Skeletal muscle tissue (tissue), 3 donors: ENCODE measurements at regions not wholly inside any gene's neighbourhood (a gene's known extent, or its start where the extent isn't known, plus 50 kb on each side); places are given as distances from the start of the nearest gene placed in this dataset.

Experiments
- H3K27ac ChIP-seq: one replicate; pipeline ENCODE4 v1.7.0; 2013; ENCODE audit warnings: mild to moderate bottlenecking, low read depth, low read length, inconsistent platforms
- H3K27me3 ChIP-seq, 3 donors: one replicate each; pipeline ENCODE4 v1.7.0; 2013; ENCODE audit warnings: low read length in 3 of 3; ENCODE audit not compliant: control insufficient read depth in 3 of 3, insufficient read depth in 3 of 3
- H3K36me3 ChIP-seq, 3 donors: one replicate each; pipeline ENCODE4 v1.7.0; 2013; ENCODE audit warnings: low read length in 3 of 3; ENCODE audit not compliant: control insufficient read depth in 3 of 3, insufficient read depth in 3 of 3
- H3K4me1 ChIP-seq, 3 donors: one replicate each; pipeline ENCODE4 v1.7.0; 2013; ENCODE audit warnings: low read length in 3 of 3, mild to moderate bottlenecking in 3 of 3; ENCODE audit not compliant: control insufficient read depth in 3 of 3, insufficient read depth in 3 of 3
- H3K4me3 ChIP-seq, 3 donors: one replicate each; pipeline ENCODE4 v1.7.0; 2013; ENCODE audit warnings: low read length in 3 of 3
- H3K9ac ChIP-seq, 3 donors: one replicate each; pipeline ENCODE4 v1.7.0; 2013; ENCODE audit warnings: low read length in 3 of 3, mild to moderate bottlenecking in 3 of 3, moderate library complexity in 2 of 3, low read depth in 1 of 3
- H3K9me3 ChIP-seq, 3 donors: one replicate each; pipeline ENCODE4 v1.7.0; 2013; ENCODE audit warnings: low read length in 3 of 3; ENCODE audit not compliant: control insufficient read depth in 3 of 3
- donor health status: Osteomylitis.

DNA sequence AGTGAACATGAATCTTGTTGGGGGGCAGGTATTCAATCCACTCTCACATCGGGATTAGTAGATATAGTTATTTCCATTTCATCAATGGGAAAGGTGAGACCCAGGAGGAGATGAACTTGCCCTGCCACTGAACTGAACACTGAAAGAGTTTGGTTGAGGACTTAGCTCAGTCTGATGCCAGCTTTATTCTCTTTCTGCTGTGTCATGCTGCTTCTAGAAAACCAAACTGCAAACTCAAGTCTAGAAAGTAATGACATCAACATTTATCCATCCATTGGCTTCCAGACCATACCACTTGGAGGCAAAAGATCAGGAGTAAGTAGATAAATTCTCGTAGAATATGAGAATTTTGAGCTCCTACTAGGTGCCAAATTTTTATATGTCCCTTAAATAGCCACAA lies 288.0 kb upstream of the CTNNB1 start:
- Histone ChIP-seq H3K9me3 (no peaks in the 10 kb centered on the region), H3K4me1 (no peaks in the 10 kb centered on the region), H3K27me3 (no peaks in the 10 kb centered on the region), H3K27ac (no peak overlapping the region), H3K9ac (no peak overlapping the region), H3K36me3 (no peaks in the 10 kb centered on the region), H3K4me3 (no peak overlapping the region)

- no peak overlapping the region for H3K9ac ChIP-seq
- no peak overlapping the region for H3K4me3 ChIP-seq
- H3K36me3 ChIP-seq, result no peaks in the 10 kb centered on the region
- no peaks in the 10 kb centered on the region for H3K9me3 ChIP-seq
- H3K27ac ChIP-seq, result no peak overlapping the region
- H3K4me1 ChIP-seq, result no peaks in the 10 kb centered on the region
- H3K27me3 ChIP-seq, result no peaks in the 10 kb centered on the region
These were observed 287.4 kb upstream of the CTNNB1 start for GRCh38 chr3:40911928-40912327.

GRCh38 chr3:40912461-40912860 lies 286.8 kb upstream of the CTNNB1 start:
- no peak overlapping the region for H3K4me3 ChIP-seq
- H3K9me3 ChIP-seq, result no peaks in the 10 kb centered on the region
- no peak overlapping the region for H3K27ac ChIP-seq
- no peaks in the 10 kb centered on the region for H3K27me3 ChIP-seq
- no peaks in the 10 kb centered on the region for H3K4me1 ChIP-seq
- no peaks in the 10 kb centered on the region for H3K36me3 ChIP-seq
- H3K9ac ChIP-seq, result no peak overlapping the region

GRCh38 chr3:40913192-40913591 lies 286.1 kb upstream of the CTNNB1 start:
- Histone ChIP-seq H3K4me3 (no peak overlapping the region), H3K27ac (no peak overlapping the region), H3K9me3 (no peaks in the 10 kb centered on the region), H3K4me1 (no peaks in the 10 kb centered on the region), H3K36me3 (no peaks in the 10 kb centered on the region), H3K9ac (no peak overlapping the region), H3K27me3 (no peaks in the 10 kb centered on the region)

GRCh38 chr3:40913641-40914040 lies 285.7 kb upstream of the CTNNB1 start:
- no peaks in the 10 kb centered on the region for H3K36me3 ChIP-seq

GRCh38 chr3:40914475-40914874 lies 284.8 kb upstream of the CTNNB1 start:
- no peaks in the 10 kb centered on the region for H3K4me1 ChIP-seq
- H3K9me3 ChIP-seq, result no peaks in the 10 kb centered on the region
- H3K9ac ChIP-seq, result no peak overlapping the region
- H3K27me3 ChIP-seq, result no peaks in the 10 kb centered on the region
- H3K36me3 ChIP-seq, result no peaks in the 10 kb centered on the region
- no peak overlapping the region for H3K4me3 ChIP-seq
- no peak overlapping the region for H3K27ac ChIP-seq

More at GRCh38 chr3:40913641-40914040, 285.7 kb upstream of the CTNNB1 start:
- no peaks in the 10 kb centered on the region for H3K27me3 ChIP-seq
- no peaks in the 10 kb centered on the region for H3K4me1 ChIP-seq
- no peaks in the 10 kb centered on the region for H3K9me3 ChIP-seq
- H3K9ac ChIP-seq, result no peak overlapping the region
- no peak overlapping the region for H3K4me3 ChIP-seq
- H3K27ac ChIP-seq, result no peak overlapping the region

- Histone ChIP-seq H3K9me3 (no peaks in the 10 kb centered on the region), H3K9ac (no peak overlapping the region), H3K4me3 (no peak overlapping the region), H3K27ac (no peak overlapping the region), H3K36me3 (no peaks in the 10 kb centered on the region), H3K27me3 (no peaks in the 10 kb centered on the region), H3K4me1 (no peaks in the 10 kb centered on the region)
These were observed 283.9 kb upstream of the CTNNB1 start for GRCh38 chr3:40915346-40915865.

- no peak overlapping the region for H3K9ac ChIP-seq
- H3K4me3 ChIP-seq, result no peak overlapping the region
- H3K9me3 ChIP-seq, result no peaks in the 10 kb centered on the region
- no peak overlapping the region for H3K27ac ChIP-seq
- H3K36me3 ChIP-seq, result no peaks in the 10 kb centered on the region
- no peaks in the 10 kb centered on the region for H3K27me3 ChIP-seq
- H3K4me1 ChIP-seq, result no peaks in the 10 kb centered on the region
These were observed 279.3 kb upstream of the CTNNB1 start for GRCh38 chr3:40920041-40920440.

GRCh38 chr3:40921251-40921650 lies 278.1 kb upstream of the CTNNB1 start:
- no peaks in the 10 kb centered on the region for H3K4me1 ChIP-seq
- no peaks in the 10 kb centered on the region for H3K27me3 ChIP-seq
- no peaks in the 10 kb centered on the region for H3K9me3 ChIP-seq
- no peak overlapping the region for H3K4me3 ChIP-seq
- H3K9ac ChIP-seq, result no peak overlapping the region
- no peaks in the 10 kb centered on the region for H3K36me3 ChIP-seq
- H3K27ac ChIP-seq, result no peak overlapping the region

DNA sequence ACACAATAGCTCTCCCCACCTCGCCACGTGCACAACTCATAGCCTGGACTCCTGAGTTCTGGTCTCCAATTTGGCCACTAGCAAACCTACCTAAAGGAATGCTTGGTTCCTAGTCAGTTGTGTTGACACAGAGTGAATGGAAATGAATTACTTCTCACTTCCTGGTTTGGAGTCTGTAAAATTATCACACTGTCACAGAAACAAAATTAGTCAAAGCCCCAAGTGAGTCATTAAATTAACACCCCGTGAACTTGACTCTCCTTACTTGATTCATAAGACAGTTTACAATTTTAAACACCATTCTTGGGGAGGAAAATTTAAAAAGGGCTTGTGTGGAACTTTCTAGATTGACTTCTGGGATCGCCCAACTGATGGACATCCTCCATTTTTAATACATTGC lies 276.2 kb upstream of the CTNNB1 start:
- H3K27me3 ChIP-seq, result no peaks in the 10 kb centered on the region
- H3K4me1 ChIP-seq, result no peaks in the 10 kb centered on the region
- no peaks in the 10 kb centered on the region for H3K36me3 ChIP-seq
- no peaks in the 10 kb centered on the region for H3K9me3 ChIP-seq
- no peak overlapping the region for H3K9ac ChIP-seq
- no peak overlapping the region for H3K4me3 ChIP-seq
- H3K27ac ChIP-seq, result no peak overlapping the region

GRCh38 chr3:40923651-40924050 lies 275.7 kb upstream of the CTNNB1 start:
- no peaks in the 10 kb centered on the region for H3K9me3 ChIP-seq

More at GRCh38 chr3:40923651-40924050, 275.7 kb upstream of the CTNNB1 start:
- Histone ChIP-seq H3K27ac (no peak overlapping the region), H3K9ac (no peak overlapping the region), H3K36me3 (no peaks in the 10 kb centered on the region), H3K27me3 (no peaks in the 10 kb centered on the region), H3K4me1 (no peaks in the 10 kb centered on the region), H3K4me3 (no peak overlapping the region)
